Neural cell (in vitro differentiated cells): ENCODE measurements at regions not wholly inside any gene's neighbourhood (a gene's known extent, or its start where the extent isn't known, plus 50 kb on each side); places are given as distances from the start of the nearest gene placed in this dataset.

Source experiments
- H2AFZ ChIP-seq: fragments of 200-600, 300-800 bp; sonication (generic), shearing (Covaris generic); 2 replicates; pipeline ENCODE4 v1.6.0; 2014; ENCODE audit warnings: low read depth, mild to moderate bottlenecking, antibody characterized with exemption, low read length, moderate library complexity
- H3F3A ChIP-seq: fragments of 200-600 bp; shearing (Covaris generic); 2 replicates; pipeline ENCODE4 v1.6.1; 2016; ENCODE audit warnings: mild to moderate bottlenecking, moderate library complexity, mixed read lengths, antibody characterized with exemption, low read length; ENCODE audit not compliant: insufficient read depth, poor library complexity, severe bottlenecking
- H3K27ac ChIP-seq: fragments of 200-600, 300-800 bp; sonication (generic), shearing (Covaris generic); 2 replicates; pipeline ENCODE4 v1.5.1; 2014; ENCODE audit warnings: mild to moderate bottlenecking, low read length, moderate library complexity
- H3K27me3 ChIP-seq: fragments of 300-800, 200-600 bp; sonication (generic), shearing (Covaris generic); 2 replicates; pipeline ENCODE4 v1.6.0; 2014; ENCODE audit warnings: mild to moderate bottlenecking, low read depth, low read length, moderate library complexity; ENCODE audit not compliant: insufficient read depth
- H3K36me3 ChIP-seq: fragments of 300-800, 200-600 bp; sonication (generic), shearing (Covaris generic); 2 replicates; pipeline ENCODE4 v1.5.1; 2014; ENCODE audit warnings: mild to moderate bottlenecking, antibody characterized with exemption, low read length, moderate library complexity; ENCODE audit not compliant: insufficient read depth
- H3K4me2 ChIP-seq: fragments of 300-800, 200-600 bp; sonication (generic), shearing (Covaris generic); 2 replicates; pipeline ENCODE4 v1.6.0; 2014; ENCODE audit warnings: mild to moderate bottlenecking, low read length
- H3K4me3 ChIP-seq: fragments of 300-800, 200-600 bp; sonication (generic), shearing (Covaris generic); 2 replicates; pipeline ENCODE4 v1.5.1; 2014; ENCODE audit warnings: mild to moderate bottlenecking, low read length, moderate library complexity
- H3K79me2 ChIP-seq: fragments of 200-600 bp; shearing (Covaris generic); replicated peaks from 2 replicates; pipeline ENCODE4 v1.6.0; 2014; ENCODE audit warnings: mild to moderate bottlenecking, low read length, moderate library complexity; ENCODE audit not compliant: insufficient read depth
- H3K9ac ChIP-seq: fragments of 300-800, 200-600 bp; sonication (generic), shearing (Covaris generic); 2 replicates; pipeline ENCODE4 v1.6.1; 2016; ENCODE audit warnings: mild to moderate bottlenecking, low read length, mixed read lengths
- H3K9me2 ChIP-seq: fragments of 200-600 bp; shearing (Covaris generic); 2 replicates; pipeline ENCODE4 v1.6.1; 2016; ENCODE audit warnings: mild to moderate bottlenecking, low read length, mixed read lengths; ENCODE audit not compliant: insufficient read depth
- H3K9me3 ChIP-seq: fragments of 200-600, 300-800 bp; sonication (generic), shearing (Covaris generic); 2 replicates; pipeline ENCODE4 v1.6.1; 2016; ENCODE audit warnings: mild to moderate bottlenecking, mixed run types, low read length, moderate library complexity, mixed read lengths
- H4K20me1 ChIP-seq: fragments of 200-600 bp; shearing (Covaris generic); 2 replicates; pipeline ENCODE4 v1.6.1; 2016; ENCODE audit warnings: mild to moderate bottlenecking, mixed run types; ENCODE audit not compliant: insufficient read depth
- EP300 ChIP-seq: fragments of 450-650 bp; conservative IDR thresholded peaks from 2 replicates; pipeline ENCODE4 v1.6.1; 2014; ENCODE audit warnings: antibody characterized with exemption, mild to moderate bottlenecking, moderate library complexity; ENCODE audit not compliant: poor library complexity, severe bottlenecking
- EZH2 ChIP-seq: fragments of 200-600, 300-800 bp; shearing (Covaris generic), sonication (generic); IDR thresholded peaks from 2 replicates; pipeline ENCODE4 v1.6.1; 2014; ENCODE audit warnings: antibody characterized with exemption, low read length, borderline replicate concordance, mild to moderate bottlenecking; ENCODE audit not compliant: insufficient read depth, poor library complexity, severe bottlenecking
- MXI1 ChIP-seq: fragments of 450-650 bp; conservative IDR thresholded peaks from 2 replicates; pipeline ENCODE4 v1.6.1; 2014; ENCODE audit warnings: antibody characterized with exemption, mild to moderate bottlenecking; ENCODE audit not compliant: poor library complexity, severe bottlenecking
- POLR2AphosphoS5 ChIP-seq: IDR thresholded peaks from 2 replicates; pipeline ENCODE4 v1.6.1; 2012
- RAD21 ChIP-seq: fragments of 450-650 bp; conservative IDR thresholded peaks from 2 replicates; pipeline ENCODE4 v1.6.1; 2014; ENCODE audit warnings: antibody characterized with exemption, mild to moderate bottlenecking, moderate library complexity
- SMC3 ChIP-seq: fragments of 450-650 bp; conservative IDR thresholded peaks from 2 replicates; pipeline ENCODE4 v1.6.1; 2014; ENCODE audit warnings: antibody characterized with exemption, mild to moderate bottlenecking, moderate library complexity; ENCODE audit not compliant: poor library complexity
- TAF1 ChIP-seq: IDR thresholded peaks from 2 replicates; pipeline ENCODE4 v1.6.1; 2012; ENCODE audit warnings: low read depth
- TF ChIP-seq, protein P1 (sequence below): fragments of 450-650 bp; IDR thresholded peaks from 2 replicates; pipeline ENCODE4 v1.5.1; 2014; ENCODE audit warnings: antibody characterized with exemption, mild to moderate bottlenecking, moderate library complexity; ENCODE audit not compliant: poor library complexity, severe bottlenecking
- TF ChIP-seq, protein P2 (sequence below): IDR thresholded peaks from 2 replicates; pipeline ENCODE4 v1.6.1; 2012; ENCODE audit warnings: borderline replicate concordance

DNA sequence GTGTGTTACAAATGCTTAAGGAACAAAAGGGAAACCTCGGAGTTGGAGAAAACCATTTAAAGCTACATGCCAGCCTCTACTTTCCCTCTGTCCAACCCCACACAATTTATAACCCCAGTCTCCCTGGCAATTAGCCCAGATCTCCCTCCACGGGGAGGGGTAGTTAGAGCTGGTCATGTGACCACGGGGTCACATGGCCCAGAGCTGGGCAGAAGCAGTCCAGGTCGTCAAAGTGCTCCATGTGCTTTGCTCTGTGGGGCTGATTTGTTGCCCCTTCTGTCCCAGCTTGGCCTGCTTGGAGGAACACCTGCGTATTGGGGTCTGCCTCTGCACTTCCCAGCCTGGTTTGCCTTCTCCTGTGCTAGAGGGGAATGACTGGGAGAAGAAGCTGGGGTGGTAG, 219.1 kb downstream of the RBM19 start:
- H3K27ac ChIP-seq: no peak overlapping the region
- H3K9ac ChIP-seq: no peak overlapping the region
- no peak overlapping the region for H3K4me2 ChIP-seq
- no peaks in the 10 kb centered on the region for H4K20me1 ChIP-seq
- no peak for TF ChIP-seq EZH2
- TF ChIP-seq, protein P1, sequence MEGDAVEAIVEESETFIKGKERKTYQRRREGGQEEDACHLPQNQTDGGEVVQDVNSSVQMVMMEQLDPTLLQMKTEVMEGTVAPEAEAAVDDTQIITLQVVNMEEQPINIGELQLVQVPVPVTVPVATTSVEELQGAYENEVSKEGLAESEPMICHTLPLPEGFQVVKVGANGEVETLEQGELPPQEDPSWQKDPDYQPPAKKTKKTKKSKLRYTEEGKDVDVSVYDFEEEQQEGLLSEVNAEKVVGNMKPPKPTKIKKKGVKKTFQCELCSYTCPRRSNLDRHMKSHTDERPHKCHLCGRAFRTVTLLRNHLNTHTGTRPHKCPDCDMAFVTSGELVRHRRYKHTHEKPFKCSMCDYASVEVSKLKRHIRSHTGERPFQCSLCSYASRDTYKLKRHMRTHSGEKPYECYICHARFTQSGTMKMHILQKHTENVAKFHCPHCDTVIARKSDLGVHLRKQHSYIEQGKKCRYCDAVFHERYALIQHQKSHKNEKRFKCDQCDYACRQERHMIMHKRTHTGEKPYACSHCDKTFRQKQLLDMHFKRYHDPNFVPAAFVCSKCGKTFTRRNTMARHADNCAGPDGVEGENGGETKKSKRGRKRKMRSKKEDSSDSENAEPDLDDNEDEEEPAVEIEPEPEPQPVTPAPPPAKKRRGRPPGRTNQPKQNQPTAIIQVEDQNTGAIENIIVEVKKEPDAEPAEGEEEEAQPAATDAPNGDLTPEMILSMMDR: no peak
- no peak for TF ChIP-seq TAF1
- no peak for TF ChIP-seq MXI1
- no peak for TF ChIP-seq SMC3
- TF ChIP-seq, protein P2, sequence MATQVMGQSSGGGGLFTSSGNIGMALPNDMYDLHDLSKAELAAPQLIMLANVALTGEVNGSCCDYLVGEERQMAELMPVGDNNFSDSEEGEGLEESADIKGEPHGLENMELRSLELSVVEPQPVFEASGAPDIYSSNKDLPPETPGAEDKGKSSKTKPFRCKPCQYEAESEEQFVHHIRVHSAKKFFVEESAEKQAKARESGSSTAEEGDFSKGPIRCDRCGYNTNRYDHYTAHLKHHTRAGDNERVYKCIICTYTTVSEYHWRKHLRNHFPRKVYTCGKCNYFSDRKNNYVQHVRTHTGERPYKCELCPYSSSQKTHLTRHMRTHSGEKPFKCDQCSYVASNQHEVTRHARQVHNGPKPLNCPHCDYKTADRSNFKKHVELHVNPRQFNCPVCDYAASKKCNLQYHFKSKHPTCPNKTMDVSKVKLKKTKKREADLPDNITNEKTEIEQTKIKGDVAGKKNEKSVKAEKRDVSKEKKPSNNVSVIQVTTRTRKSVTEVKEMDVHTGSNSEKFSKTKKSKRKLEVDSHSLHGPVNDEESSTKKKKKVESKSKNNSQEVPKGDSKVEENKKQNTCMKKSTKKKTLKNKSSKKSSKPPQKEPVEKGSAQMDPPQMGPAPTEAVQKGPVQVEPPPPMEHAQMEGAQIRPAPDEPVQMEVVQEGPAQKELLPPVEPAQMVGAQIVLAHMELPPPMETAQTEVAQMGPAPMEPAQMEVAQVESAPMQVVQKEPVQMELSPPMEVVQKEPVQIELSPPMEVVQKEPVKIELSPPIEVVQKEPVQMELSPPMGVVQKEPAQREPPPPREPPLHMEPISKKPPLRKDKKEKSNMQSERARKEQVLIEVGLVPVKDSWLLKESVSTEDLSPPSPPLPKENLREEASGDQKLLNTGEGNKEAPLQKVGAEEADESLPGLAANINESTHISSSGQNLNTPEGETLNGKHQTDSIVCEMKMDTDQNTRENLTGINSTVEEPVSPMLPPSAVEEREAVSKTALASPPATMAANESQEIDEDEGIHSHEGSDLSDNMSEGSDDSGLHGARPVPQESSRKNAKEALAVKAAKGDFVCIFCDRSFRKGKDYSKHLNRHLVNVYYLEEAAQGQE: no peak
- TF ChIP-seq EP300: no peak
- no peak for TF ChIP-seq RAD21
- no peak for TF ChIP-seq POLR2AphosphoS5
- H3K9me2 ChIP-seq: no peaks in the 10 kb centered on the region
- no peaks in the 10 kb centered on the region for H3K36me3 ChIP-seq
- H3K4me3 ChIP-seq: no peak overlapping the region
- H3K9me3 ChIP-seq: peaks cover 6% of the 10 kb centered on the region
- no peak overlapping the region for H2AFZ ChIP-seq
- H3K79me2 ChIP-seq: no peaks in the 10 kb centered on the region
- H3K27me3 ChIP-seq: no peaks in the 10 kb centered on the region
- H3F3A ChIP-seq: no peaks in the 10 kb centered on the region

DNA sequence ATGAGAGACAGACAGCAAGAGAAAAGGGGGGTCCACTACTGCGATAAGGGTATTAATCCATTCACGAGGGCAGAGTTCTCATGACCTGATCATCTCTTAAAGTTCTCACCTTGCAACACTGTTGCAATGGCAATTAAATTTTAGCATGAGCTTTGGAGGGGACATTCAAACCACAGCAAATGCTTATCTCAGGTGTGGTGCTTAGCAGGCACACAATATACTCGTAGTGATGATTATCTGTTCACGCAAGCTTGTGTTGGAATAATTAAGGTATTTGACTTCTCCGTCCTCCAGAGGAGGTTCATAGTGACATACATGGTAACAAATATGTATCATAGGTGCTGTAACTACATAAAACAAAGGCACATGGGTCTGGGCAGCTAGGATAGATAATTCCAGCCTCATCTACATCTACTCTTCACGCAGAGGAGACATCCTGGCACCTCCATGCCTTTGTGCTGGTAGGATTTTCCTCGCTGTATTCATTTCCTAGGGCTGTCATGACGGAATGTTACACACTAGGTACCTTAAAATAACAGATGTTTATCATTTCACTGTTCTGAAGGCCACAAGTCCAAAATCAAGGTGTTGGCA, 221.2 kb downstream of the RBM19 start:
- H3K79me2 ChIP-seq: no peaks in the 10 kb centered on the region
- TF ChIP-seq SMC3: no peak
- no peak for TF ChIP-seq MXI1
- no peak for TF ChIP-seq EP300
- no peak for TF ChIP-seq POLR2AphosphoS5

More for the DNA sequence above, 221.2 kb downstream of the RBM19 start:
- Histone ChIP-seq H2AFZ (no peak overlapping the region), H3K4me2 (no peak overlapping the region), H3K4me3 (no peak overlapping the region), H3K36me3 (no peaks in the 10 kb centered on the region), H3K27me3 (no peaks in the 10 kb centered on the region), H3K9me3 (no peaks in the 10 kb centered on the region), H3K9ac (no peak overlapping the region), H3F3A (no peaks in the 10 kb centered on the region), H3K27ac (no peak overlapping the region), H3K9me2 (no peaks in the 10 kb centered on the region), H4K20me1 (no peaks in the 10 kb centered on the region)
